NCI-H446 (cell line): ENCODE measurements at regions not wholly inside any gene's neighbourhood (a gene's known extent, or its start where the extent isn't known, plus 50 kb on each side); places are given as distances from the start of the nearest gene placed in this dataset.

Source experiments
- DNase-seq, 2 experiments: peaks; one replicate each; lab custom pipeline; 2025; lab: John Stamatoyannopoulos, UW

GRCh38 chr6:90807791-90808701, 221.2 kb upstream of the MAP3K7 start:
- DNase-seq: no peak

DNA sequence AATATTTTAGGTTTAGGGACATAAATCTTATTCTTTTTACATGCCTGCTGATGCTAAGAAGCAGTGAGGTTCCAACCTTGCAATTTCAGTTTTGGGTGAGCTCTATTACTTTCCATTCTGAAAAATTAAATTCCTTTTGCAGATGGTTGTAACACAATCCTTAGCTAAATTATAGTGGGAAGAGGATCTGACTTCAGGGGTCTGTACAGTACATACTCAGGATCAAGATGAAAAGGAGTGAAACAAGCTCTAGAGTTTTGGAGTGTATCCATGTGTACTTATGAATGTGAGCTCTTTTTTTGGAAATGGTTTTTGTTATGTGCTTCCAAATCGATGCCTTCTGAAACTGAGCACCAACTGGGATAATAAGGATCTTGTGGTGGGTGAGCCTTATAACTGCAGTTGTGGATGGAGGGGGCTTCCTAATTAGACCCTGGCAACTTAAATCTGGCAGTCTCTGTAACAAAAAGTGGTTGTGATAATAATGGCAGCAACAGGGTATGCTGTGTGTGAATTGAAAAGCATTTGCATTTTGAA, 218.8 kb upstream of the MAP3K7 start:
- peak; percentile 18 to 39 for DNase-seq

- DNase-seq: no peak
Measured at GRCh38 chr6:90803956-90804355, 217.1 kb upstream of the MAP3K7 start.

DNA sequence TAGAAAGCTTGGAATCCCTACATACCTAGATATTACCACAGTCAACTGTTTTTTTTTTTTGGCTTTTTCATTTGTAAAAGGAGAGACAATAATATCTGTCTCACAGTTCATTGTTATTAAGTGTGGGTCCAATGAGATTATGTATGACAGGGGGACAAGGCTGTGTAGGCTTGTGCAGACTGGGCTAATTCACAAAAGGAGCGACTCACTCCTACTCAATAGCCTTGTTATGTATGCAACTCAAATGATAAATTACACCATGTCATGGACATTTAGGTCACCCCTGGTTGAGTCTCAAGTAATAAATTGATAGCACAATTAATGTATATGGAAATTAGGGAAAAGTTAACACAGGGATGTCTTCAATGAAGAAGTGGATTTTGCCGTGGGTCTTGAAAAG, 208.2 kb upstream of the MAP3K7 start:
- no peak for DNase-seq

DNA sequence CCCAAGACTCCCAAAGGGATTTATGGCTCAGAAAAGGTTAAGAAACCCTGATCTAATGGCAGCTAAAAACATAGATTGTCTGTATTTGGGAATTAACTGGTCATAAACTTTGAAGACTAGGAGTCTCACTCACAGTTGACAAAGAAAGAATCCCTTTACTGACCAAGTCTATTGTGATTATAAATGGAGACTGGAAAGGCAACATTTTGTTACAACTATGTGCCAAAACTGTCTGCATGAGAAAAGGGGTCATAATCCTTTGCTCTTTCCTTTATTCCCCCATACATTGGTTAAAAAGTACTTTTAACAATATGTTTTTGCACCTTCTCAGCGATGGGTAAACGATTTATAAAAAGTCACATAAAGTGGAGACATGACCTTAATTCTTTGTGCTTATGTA, 206.9 kb upstream of the MAP3K7 start:
- DNase-seq: no peak

DNA sequence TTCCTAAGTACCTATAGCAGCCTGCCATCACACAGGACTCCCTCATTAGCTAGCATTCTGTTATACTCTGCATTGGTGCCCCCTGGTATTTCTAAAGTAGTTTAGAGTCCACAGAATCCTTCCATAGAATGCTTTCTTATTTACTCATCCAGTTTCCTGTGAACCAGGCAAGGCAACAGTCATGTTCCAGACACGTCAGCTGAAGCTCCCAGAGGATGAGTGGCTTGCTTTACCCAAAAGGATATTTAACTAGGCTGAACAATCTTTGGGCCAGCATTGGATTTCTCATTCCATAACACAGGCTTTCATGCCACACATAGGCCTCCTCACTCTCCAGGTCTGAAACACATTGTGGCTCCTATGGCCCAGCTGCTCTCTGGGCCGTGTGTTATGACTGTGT, 203.8 kb upstream of the MAP3K7 start:
- DNase-seq: no peak

GRCh38 chr6:90790058-90790457, 203.2 kb upstream of the MAP3K7 start:
- no peak for DNase-seq

DNA sequence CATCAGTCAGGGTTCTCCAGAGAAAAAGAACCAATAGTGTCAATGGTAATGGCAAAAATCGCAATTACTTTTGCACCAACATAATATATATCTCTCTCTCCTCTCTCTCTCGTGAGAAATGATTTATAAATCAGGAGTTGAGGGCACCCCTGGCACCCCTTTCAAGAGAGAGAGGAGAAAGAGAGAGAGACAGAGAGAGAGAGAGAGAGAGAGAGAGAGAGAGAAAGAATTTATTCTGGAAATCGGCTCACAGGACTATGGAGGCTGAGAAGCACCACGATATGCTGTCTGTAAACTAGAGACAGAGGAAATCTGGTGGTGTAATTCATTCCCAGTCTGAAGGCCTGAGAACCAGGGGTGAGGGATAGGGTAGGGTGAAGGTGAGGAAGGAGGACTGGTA, 201.9 kb upstream of the MAP3K7 start:
- no peak for DNase-seq

- no peak for DNase-seq
Measured at GRCh38 chr6:90787446-90787845, 200.6 kb upstream of the MAP3K7 start.

DNA sequence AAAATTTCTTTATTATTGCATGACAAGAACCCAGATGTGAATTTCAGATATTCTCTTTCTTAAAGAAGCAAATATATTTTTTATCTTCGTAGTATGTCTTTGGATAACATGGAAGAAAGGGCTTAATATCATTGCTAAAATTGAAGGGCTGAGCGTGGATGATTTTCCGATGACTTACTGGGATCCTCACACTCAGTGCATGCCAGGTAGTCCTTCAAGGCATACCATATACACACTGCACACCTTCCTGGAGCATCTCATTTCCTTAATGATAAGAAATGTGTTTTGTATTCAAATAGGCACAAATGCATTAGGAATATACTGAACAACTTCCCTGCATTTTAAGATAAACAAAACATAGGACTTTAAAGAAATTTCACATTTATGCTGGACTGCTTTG, 193.9 kb upstream of the MAP3K7 start:
- no peak for DNase-seq

GRCh38 chr6:90780141-90780540, 193.3 kb upstream of the MAP3K7 start:
- DNase-seq: no peak

- no peak for DNase-seq
Measured at GRCh38 chr6:90778417-90779203, 191.7 kb upstream of the MAP3K7 start.

DNA sequence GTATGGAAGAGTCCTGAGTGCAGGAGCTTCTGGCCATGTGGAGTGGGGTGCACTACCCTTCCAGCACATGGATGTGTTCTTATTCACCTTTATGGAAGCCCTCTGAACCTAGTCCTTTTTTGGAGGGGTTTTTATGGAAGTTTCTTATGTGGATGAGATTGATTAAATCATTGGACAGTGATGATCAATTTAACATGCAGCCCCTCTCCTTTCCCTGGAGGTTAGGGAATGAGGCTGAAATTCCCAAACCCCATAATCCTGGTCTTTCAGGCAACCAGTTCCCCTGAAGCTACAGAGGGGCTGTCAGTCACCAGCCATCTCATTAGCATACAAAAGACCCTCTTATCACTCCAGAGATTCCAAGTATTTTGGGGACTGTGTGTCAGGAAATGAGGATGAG, 183.9 kb upstream of the MAP3K7 start:
- DNase-seq: no peak

DNA sequence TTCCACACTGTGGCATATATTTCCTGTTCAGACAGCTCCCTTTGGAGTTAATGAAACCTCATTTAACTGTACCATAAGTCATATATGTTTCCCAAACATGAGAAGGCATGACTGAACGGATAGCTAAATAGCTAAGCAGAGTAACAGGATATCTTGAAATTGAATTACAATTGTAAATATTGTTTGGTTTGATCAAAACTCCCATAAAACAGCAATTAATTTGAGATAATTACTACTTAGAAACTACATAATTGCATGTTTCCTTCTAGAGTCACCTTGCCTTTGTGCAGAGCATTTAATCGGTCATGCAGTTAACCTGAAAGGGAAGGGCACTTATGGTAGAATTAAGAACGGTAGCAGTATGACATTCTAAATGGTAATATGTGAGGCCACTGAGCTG, 179.0 kb upstream of the MAP3K7 start:
- DNase-seq: no peak

DNA sequence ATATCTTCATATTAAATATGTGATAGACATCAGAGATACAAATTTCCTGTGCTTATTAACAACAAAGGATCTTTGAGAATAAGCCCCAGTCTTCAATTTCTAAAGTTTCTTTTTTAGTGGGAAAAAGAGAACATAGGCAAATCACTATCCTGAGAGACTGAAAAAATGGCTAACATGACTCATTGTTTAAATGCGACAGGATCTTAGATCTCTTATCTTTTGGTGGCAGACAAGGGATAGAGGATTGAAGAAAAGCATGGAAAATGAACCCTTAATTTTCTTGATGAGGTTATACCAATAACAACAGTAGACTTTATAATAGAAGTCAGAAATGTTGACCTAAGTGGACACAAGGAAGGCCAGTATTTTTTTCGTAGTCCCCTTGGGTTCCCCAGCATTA, 178.6 kb upstream of the MAP3K7 start:
- DNase-seq: no peak

- DNase-seq: no peak
Measured at GRCh38 chr6:90764001-90764400, 177.1 kb upstream of the MAP3K7 start.

GRCh38 chr6:90759664-90760063, 172.8 kb upstream of the MAP3K7 start:
- DNase-seq: no peak

DNA sequence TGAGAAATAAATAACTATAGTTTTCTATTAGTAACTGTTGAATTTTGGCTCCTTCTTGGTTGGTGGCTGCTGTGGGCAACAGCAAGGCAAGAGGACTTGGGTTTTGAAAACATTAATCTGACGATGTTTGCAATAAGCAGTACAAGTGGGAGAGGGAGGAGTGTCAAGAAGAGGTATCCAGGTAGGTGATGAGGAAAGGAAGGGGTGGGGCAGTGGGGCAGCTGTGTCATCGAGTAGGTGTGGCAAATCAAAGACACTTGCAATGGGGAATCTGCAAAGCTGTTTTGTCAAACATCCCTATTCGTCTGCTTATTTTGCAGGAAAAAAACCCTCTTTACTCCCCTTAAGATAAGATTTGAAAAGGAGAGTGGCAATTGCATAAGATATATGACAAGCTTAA, 171.9 kb upstream of the MAP3K7 start:
- no peak for DNase-seq

DNA sequence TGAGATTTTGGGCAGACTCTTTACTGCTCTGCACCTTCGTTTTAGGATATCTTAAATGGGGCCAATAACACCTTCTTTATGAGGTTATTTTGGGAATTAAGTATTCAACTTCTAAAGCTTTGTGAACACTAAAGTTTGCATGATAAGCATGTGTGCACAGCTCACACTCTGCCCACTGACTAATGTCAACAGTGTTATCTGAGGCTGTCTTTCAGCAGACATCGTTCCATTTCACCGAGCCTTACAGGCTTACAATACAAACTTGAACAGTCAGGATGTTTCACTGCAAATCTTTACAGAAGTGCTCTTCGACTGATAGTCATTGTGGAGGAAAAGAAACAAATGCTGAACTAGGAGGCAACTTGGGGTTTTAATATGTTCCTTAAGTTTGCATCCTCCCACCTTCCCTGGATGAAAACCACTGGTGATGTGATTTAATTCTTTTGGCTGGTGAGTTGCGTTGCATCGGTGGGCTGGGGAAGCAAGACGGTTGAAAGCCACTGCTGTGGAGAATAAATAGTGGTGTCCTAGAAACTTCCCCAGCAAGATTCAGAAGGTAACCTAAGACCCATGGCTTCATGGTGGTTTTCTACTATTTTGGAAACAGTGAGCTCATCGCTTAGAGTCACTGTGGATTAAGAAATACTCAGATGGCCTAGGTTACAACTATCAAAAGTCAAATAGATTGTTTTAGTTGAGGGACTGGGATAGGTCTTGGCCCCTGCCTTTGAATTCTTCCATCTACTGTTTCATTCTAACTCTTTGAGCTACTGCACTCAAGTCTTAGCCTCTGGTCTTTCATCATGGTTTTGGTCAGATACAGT, 167.2 kb upstream of the MAP3K7 start:
- no peak for DNase-seq

GRCh38 chr6:90739802-90740201, 152.9 kb upstream of the MAP3K7 start:
- no peak for DNase-seq

GRCh38 chr6:90739339-90739738, 152.5 kb upstream of the MAP3K7 start:
- no peak for DNase-seq

- DNase-seq: no peak
Measured at GRCh38 chr6:90730151-90730673, 143.3 kb upstream of the MAP3K7 start.
